Peyer's patch (tissue), 4 donors: ENCODE measurements at regions not wholly inside any gene's neighbourhood (a gene's known extent, or its start where the extent isn't known, plus 50 kb on each side); places are given as distances from the start of the nearest gene placed in this dataset.

Experiments used
- CTCF ChIP-seq, 6 experiments: fragments of 450-650 bp in 4 of 6; fragments of 200-600 bp in 2 of 6; sonication (generic) in 1 of 6; IDR thresholded peaks; one replicate each; pipeline ENCODE4 v1.5.1; 2017 to 2019; ENCODE audit warnings: antibody characterized with exemption in 6 of 6, mild to moderate bottlenecking in 3 of 6, moderate library complexity in 1 of 6
- POLR2A ChIP-seq, 2 donors: fragments of 450-650 bp; IDR thresholded peaks; one replicate each; pipeline ENCODE4 v1.5.1; 2017; ENCODE audit warnings: antibody characterized with exemption in 2 of 2, mild to moderate bottlenecking in 2 of 2, moderate library complexity in 2 of 2

DNA sequence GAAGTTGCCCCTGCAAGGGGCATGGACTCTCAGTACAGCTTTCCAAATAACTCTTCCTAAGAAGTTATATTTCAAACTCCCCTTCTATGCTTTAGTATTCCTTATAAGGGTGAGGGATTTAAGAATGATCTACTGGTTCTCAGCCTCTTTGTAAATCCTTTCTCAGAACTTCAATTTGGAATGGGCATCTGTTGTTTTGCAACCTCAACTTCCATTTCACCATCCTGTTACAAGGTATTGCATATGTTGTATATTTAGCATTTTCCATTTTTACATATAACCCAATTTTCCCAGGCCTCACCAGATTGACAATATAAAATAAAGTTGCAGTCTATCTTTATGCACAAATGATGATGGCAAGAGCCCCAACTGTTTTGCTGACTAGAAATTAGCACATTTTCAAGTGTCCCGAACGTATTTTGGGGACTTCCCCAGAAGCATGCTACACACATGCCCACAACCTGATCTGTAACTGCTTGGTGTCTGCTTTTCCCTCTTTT is 154.9 kb upstream of the CARMIL1 start:
- no peak for TF ChIP-seq CTCF (IDR thresholded peaks at IDR 0.05)
- no peak for TF ChIP-seq POLR2A (IDR thresholded peaks at IDR 0.05)
